ENCODE measurements at regions not wholly inside any gene's neighbourhood (a gene's known extent, or its start where the extent isn't known, plus 50 kb on each side); places are given as distances from the start of the nearest gene placed in this dataset.

DNA sequence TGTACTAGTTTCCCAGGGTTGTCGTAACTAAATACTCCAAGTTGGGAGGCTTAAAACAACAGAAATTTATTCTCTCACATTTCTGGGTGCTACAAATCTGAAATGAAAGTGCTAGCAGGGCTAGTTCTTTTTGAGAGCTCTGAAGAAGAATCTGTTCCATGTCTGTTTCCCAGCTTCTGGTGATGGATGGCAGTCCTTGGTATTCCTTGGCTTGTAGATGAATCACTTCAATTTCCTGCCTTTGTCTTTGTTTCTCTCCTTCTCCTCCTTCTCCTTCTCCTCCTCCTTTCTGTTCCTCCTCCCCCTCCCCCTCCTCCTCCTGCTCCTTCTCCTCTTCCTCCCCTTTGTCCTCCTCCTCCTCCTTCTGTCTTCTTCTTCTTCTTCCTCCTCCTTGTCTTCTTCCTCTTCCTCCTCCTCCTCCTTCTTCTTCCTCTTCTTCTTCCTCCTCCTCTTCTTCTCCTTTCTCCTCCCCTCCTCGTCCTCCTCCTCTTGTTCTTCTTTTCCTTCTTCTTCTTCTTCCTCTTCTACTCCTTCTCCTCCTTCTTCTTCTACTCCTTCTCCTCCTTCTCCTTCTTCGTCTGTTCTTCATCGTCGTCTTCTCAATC is 104.7 kb upstream of the ANKRD55 start:
- in situ Hi-C loops (cut with HindIII; ENCODE audit: low sequenced_read_pairs), result no loop called here

GRCh38 chr5:56335212-56335611 is 102.1 kb upstream of the ANKRD55 start:
- in situ Hi-C loops (cut with HindIII; ENCODE audit: low sequenced_read_pairs), result no loop called here

GRCh38 chr5:56330806-56331205 is 97.7 kb upstream of the ANKRD55 start:
- in situ Hi-C loops (cut with HindIII; ENCODE audit: low sequenced_read_pairs), result no loop called here

DNA sequence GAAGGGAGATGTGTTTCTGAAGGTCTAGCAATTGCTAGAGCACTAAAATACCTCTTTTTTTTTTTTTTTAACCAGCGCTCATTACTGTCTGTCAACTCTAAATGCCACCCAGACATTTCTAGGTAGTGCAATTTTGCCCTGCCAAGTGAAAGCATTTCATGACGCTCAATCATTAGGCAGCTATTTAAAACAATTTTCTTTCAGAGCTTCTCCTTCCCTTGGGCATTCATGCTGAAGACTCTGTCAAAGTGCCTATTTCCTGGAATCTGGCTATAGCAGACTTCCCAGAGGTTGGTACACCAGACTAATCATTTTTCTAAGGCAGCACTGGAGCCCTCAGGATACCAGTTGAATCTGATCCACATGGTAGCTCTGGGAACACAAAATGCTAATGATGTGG is 97.0 kb upstream of the ANKRD55 start:
- in situ Hi-C loops (cut with HindIII; ENCODE audit: low sequenced_read_pairs), result no loop called here

DNA sequence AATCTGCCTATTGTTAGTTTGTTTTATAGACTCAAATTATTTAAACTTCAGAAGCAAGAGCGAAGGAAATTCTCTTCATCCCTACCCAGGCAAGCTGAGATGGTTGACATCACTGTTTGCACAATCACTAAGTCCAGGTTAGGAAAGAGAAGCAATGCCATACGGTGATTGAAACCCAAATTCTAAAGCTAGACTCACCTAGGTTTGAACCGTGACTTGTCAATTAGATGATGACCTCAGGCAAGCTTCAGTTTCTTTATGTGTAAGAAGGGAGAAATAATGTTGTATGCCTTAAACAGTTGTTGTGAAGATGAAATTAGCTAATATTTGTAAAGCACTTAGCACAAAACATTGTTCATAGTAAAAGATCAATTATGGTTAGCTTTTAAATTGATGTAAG is 96.5 kb upstream of the ANKRD55 start:
- in situ Hi-C loops (cut with HindIII; ENCODE audit: low sequenced_read_pairs), result no loop called here

DNA sequence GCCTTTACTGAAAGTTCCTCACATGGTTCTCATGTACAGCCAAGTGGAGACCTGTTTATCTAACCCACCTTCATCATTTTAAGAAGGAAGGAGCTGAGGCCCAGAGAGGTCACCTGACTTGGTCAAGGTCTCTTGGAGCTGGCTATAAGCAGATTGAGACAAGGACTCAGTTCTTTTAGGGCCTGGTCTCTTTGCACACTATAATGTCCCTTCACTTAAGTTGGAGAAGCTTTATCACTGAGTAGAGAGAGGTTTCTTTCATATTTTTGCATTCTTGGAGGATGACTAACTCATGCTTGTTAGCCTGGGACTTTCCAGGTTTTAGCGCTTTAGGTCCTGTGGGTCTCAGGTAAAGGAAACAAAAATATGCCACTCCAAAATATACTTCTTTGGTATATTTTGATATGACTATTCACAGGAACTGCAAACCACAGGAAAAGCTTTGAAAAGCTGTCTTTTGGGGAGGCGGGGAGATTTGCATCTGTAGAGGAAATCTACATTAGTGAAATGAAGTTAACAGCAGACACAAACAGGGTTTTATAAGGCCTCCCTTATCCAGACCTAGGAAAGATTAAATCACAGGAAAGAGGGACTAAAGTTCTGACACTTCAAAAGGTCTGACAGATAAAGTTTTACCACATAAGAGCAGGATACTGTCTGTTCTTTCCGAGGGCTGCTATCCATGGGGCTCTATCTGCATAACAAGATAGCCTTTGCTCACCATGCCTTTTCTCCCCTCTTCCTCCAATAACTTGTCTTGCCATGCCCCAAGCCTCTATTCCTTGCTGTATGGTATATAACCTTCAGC is 95.8 kb upstream of the ANKRD55 start:
- in situ Hi-C loops (cut with HindIII; ENCODE audit: low sequenced_read_pairs), result no loop called here

DNA sequence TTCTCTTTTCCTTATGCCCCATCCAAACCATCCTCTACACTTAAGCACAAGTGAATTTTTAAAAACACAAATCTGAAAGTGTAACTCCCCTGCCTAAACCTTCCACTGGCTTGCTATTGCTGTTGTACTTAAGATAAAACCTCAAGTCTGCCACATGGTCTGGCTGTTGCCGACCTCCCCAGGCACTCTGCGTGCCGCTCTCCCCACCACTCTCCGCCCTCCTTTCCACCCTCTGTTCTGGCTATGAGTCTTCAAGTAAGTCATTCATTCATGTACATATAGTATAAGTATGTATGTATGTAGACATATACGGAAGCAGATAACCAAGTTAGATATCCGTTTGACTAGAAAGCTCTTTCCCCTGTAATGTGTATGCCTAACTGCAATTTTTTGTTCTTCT is 94.7 kb upstream of the ANKRD55 start:
- in situ Hi-C loops (cut with HindIII; ENCODE audit: low sequenced_read_pairs), result no loop called here

DNA sequence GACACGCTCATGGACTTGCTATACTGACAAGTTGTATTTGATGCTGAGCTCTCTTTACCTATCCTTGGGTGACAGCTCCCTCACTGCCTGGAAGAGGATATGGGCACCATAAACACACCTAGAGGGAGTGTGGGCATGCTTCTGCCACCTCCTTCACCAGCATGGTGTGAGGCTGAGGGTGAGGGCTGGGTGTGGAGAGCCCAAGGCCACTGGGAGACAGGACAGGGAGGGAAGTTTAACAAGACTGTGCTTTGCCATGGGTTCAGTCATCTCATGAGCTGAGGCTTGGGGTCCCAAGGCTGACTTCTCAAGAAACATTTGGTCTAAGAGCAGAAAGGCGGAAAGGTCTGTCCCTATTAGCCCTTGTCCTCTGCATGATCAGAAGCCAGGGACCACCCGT is 93.6 kb upstream of the ANKRD55 start:
- in situ Hi-C loops (cut with HindIII; ENCODE audit: low sequenced_read_pairs), result no loop called here

DNA sequence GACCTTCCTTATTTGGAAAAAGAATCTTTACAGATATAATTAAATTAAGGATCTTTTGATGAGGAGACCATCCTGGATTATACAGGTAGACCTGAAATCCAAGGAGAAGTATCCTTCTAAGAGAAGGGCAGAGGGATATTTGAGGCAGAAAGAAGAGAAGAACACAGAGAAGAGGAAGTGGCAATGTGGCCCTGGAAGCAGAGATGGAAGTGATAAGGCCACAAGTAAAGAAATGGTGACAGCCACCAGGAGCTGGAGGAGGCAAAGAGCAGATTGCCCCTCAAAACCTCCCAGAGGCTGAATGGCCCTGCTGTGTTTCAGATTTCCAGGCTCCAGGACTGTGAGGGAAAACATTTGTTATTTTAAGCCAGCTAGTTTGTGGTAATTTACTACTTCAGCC is 93.0 kb upstream of the ANKRD55 start:
- in situ Hi-C loops (cut with HindIII; ENCODE audit: low sequenced_read_pairs), result no loop called here

DNA sequence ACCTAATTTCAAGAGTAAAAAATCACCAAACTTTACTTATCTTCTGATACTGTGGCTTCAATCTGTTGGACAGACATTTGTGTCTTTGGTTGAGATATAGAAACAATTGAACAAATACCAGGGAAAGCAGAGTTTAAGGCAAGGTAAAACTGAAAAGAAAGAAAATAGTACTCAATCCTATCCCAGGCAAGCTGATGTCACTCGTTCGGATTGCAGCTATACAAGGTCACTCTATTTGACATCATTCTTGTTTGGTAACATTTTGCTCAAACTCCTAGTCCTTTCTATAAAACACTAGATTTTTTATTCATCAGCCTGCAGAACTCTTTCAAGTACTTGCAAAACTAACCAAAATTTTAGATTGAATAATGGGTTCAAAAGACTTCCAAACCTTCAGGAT is 91.9 kb upstream of the ANKRD55 start:
- in situ Hi-C loops (cut with HindIII; ENCODE audit: low sequenced_read_pairs), result no loop called here

GRCh38 chr5:56323505-56323904 is 90.4 kb upstream of the ANKRD55 start:
- in situ Hi-C loops (cut with HindIII; ENCODE audit: low sequenced_read_pairs), result no loop called here

DNA sequence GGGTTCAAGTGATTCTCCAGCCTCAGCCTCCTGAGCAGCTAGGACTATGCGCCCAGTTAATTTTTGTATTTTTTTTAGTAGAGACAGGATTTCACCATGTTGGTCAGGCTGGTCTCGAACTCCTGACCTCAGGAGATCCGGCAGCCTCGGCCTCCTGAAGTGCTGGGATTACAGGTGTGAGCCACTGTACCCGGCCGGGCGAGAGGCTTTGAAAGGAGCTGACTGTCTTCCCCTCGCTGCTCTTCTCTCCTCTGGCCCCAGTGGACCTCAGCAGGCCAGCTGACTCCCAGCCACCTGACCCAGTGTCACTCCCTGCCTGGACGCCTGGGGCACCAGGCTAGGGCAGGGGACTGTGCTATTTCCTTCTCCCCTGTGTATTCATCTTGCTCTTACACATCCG is 89.5 kb upstream of the ANKRD55 start:
- in situ Hi-C loops (cut with HindIII; ENCODE audit: low sequenced_read_pairs), result no loop called here

GRCh38 chr5:56321236-56321881 is 88.2 kb upstream of the ANKRD55 start:
- in situ Hi-C loops (cut with HindIII; ENCODE audit: low sequenced_read_pairs), result no loop called here

DNA sequence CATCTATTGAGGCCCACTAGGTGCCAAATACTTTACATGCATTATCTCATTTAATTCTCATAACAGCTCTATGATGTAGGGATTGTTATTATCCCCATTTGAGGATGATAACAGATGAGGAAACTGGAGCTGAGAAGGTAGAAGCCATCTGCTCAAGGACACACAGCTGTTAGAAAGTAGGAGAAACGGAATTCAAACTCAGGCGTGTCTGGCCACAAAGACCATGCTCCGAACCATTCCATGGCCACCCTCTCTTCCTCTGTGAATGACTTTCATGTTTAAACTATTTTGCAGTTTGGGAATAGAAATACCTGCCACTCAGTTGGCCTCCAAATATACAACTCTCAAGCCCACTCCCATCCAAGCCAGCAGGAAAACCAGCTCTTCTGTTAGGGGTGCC is 87.6 kb upstream of the ANKRD55 start:
- in situ Hi-C loops (cut with HindIII; ENCODE audit: low sequenced_read_pairs), result no loop called here

- in situ Hi-C loops (cut with HindIII; ENCODE audit: low sequenced_read_pairs), result no loop called here
Observed at GRCh38 chr5:56319526-56320181, 86.5 kb upstream of the ANKRD55 start.

DNA sequence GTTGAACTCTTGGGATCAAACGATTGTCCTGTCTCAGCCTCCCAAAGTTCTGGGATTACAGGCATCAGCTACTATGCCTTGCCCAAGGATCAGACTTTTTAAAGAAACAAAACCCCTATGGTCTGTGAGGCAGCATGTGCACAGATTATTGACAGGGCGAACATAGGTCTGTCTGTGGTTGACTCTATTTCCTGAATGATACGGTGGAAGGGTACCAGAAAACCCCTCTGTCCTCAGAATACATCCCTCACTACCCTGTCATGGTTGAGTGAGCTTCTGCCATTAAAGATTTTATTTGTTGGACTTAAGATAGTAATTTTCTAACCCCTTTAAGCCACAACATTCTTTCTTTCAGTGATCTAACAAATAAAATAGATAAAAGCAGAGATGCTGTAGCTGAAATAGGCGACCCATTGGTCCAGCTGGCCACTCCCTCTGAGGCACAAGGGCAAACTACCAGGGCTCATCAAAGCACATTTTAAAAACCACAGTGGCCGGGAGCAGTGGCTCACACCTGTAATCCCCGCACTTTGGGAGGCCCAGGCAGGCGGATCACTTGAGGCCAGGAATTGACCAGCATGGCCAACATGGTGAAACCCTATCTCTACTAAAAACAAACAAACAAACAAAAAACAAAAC is 84.9 kb upstream of the ANKRD55 start:
- in situ Hi-C loops (cut with HindIII; ENCODE audit: low sequenced_read_pairs), result no loop called here

DNA sequence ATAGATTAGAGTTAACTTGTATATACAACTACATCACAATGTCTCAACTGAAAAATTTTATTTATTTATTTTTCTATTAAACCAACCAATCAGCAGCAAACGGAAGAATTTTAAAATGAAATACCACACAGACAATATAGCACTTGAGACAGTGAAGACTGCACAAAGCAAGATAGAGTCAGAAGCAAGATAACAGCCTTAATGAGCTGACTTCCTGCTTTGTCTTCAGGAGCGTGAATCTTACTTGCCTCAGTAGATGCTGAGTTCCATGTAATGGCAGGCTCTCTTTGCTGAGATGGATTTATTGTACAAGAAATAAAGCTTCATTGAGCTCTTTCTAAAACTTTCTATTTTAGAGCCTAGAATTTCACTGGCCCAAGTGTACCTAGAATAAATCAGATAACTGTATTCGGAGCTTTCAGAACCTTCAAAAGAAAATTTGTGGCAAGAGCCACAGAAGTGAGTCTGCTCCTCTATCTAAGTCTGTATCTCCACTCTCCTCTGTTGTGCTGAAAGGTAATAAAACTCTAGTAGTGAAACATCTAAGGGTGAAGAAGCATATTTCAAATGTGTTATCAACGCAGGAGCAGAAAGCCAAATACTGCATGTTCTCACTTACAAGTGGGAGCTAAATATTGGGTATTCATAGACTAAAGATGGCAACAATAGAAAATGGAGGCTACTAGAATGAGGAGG is 83.3 kb upstream of the ANKRD55 start:
- in situ Hi-C loops (cut with HindIII; ENCODE audit: low sequenced_read_pairs), result no loop called here

DNA sequence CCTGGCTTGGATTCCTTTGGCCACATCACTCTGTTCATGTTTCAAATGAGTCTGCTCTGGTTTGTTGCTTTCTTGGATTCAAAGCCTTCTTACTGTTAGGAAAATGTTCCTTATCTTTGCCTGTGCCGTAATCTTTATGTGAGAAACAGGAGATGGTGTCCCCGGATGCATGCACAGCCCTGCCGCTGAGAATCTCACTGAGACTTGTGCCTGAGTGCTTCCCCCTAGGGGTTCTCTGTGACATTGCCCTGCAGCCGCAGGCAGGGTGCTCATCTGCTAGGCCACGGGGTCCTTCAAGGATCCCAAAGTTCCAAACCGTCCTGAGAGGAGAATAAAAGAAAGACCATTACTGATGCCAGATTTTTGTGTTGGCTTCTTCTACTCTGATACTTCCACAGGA is 81.4 kb upstream of the ANKRD55 start:
- in situ Hi-C loops (cut with HindIII; ENCODE audit: low sequenced_read_pairs), result no loop called here

GRCh38 chr5:56313596-56313995 is 80.5 kb upstream of the ANKRD55 start:
- in situ Hi-C loops (cut with HindIII; ENCODE audit: low sequenced_read_pairs), result no loop called here

DNA sequence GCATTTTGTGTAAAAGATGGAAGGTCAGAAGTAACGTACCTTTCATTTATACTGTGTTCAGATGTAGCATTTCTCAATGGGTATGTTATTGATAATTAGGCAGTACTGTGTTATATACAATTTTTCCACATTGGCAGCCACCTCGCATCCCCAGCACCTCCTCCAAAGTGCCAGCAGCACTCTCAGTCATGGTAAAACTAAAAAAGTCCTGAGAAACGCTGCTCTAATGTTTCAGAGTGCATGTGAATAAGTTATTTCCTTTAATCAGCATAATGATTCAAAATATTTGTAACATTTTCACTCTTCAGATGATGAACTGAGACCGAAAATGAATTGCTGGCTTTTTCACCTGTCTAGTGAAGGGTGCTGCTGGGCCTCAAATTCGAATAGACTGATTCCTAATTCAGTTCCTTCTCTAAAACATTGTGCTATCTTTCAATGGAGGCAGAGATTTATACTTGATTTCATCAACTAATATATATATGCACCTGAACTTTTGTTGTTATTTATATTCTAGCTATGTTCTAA is 79.9 kb upstream of the ANKRD55 start:
- in situ Hi-C loops (cut with HindIII; ENCODE audit: low sequenced_read_pairs), result no loop called here
